ENCODE measurements at regions not wholly inside any gene's neighbourhood (a gene's known extent, or its start where the extent isn't known, plus 50 kb on each side); places are given as distances from the start of the nearest gene placed in this dataset.

DNA sequence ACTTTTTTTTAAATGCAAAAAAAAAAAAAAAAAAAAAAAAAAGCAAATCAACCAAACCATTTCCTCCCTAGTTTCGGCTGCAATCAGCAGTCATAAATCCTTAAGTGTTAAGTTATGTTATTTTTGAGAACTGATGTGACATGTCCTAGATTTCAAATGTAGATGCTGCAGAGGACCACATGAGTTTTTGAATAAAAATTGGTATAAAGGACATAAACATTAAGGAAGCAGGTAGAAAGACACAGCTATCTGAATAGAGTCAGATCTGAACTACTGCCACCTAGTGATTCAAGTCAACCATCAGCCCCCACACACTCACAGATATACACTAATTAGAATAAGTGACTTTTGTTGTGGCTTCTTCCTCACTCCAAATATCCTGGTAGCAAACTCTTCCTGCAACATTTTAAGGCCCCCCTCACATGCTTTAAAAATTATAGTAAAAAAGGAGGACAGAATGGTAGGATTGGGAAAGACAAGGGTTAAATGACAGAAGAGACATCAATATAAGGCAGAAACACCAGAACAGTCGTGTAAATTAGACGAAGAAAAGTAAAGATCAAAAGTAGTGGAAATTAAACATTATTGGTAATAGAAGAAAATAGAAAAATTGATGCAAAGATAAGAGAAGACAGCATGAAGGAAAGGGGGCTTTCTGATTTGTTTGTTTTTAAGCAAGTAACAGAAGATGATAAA lies 394.5 kb upstream of the ATP2B1 start:
- DNase-seq = no peak

DNA sequence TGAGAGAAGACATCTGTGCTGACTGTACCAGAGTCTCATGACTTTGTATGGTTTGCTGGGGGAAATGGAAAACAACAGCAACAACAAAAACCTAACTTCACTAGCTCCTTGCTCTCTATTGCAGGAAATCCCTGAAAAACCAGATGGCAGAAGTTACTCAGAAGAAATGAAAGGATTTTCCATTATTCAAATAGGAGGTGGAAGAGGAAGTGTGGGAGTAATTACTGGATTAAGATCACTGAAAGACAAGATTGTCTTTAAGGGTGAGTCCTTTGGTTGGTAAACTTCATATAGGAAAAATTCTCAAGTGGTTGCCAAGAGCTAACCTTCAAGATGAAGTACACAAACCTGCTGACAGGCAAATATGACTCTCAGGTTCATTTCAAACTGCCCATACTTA lies 391.9 kb upstream of the ATP2B1 start:
- no peak for DNase-seq

DNA sequence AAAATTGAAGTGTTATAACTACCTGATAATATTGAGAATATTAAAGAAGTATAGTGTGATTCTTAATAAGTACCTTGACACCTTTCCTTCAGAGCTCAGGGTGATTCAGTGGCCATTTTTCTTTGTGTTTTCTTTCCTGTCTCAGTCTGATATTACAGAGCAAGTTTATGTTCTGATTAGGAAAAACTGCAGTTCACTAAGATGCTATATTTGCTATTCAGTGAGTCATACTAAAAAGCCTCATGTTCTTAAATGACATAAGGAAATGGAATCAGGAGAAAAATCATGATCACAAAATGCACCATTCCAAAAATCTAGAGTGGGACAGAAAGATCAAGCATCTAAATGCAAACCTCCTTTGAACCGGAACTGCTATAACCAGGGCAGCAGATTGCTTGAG lies 390.6 kb upstream of the ATP2B1 start:
- DNase-seq = no peak

DNA sequence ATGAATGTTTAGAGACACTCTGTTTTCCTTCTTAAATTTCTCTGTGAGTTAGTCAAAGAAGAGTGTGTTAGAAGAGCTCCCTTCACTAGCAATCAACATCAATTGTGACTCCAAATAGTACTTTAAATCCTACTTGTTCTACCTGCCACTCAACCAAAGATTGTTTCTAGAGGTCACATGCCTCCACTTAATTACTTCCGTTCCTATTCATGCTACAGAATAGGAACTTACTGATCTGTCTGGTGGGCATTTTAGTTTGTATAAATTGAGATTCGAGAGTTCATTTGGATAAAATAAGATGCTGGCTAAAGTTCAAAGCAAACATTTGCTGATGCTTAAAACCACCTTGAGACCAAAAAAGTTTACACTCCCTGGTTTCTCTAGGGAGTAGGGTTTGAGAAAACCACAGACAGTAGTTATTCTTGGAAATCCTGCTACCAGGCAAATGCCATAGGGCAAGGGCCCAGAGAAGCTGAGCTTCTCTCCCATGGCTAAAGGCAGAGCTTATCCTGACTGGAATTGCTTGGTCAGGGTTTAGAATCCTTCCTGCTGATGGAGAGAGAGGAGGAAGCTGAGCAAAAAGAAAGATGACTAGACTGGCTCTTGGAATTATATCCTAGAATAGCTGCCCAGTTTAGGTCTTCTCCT lies 389.6 kb upstream of the ATP2B1 start:
- no peak for DNase-seq

DNA sequence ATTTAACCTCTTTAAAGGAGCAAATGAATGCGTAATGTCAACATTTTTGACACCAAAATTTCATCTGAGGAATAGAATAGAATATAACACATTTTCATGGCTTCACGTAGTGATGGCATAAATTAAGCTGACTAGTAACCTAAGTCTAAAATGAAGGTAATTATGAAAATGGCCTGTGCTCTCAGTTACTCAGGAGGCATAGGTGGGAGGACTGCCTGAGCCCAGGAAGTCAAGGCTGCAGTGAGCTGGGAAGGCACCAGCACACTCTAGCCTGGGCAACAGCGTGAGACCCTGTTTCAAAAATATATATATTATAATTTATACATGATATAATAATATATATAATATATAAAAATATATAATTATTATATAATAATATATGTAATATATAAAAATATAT lies 383.2 kb upstream of the ATP2B1 start:
- no peak for DNase-seq

DNA sequence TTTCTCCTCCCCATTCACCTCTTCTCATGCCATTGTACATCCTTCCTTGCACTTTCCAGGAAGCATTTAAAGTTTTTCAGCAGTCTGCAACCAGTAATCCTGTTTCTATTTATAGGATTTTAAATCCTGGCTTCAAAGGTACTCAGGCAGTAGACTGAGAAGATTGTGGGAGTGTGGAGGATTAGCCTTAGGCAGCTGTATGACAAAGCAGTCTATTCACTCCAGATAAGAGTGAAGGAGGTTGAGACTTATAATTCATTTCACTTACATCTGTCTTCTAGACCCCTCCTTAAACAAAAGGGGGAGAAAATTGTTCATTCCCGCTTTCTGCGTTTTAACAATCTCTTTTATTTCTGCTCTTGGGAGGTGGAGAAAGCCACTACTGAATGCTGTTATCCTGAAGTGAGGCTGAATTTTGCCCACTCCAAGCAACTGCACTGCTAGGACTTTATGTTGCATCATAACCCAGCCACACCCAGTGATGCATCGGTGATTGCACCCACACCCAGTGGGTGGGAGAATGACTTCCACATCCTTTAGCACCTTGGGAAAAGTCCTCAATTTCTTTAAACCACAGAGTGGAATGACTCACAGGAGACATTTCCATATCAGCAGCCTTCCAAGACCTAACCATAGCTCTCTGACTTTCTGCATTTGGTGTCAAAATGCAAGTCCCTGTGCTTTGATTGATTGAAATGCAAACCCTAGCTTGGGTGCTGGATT lies 382.5 kb upstream of the ATP2B1 start:
- no peak for DNase-seq

DNA sequence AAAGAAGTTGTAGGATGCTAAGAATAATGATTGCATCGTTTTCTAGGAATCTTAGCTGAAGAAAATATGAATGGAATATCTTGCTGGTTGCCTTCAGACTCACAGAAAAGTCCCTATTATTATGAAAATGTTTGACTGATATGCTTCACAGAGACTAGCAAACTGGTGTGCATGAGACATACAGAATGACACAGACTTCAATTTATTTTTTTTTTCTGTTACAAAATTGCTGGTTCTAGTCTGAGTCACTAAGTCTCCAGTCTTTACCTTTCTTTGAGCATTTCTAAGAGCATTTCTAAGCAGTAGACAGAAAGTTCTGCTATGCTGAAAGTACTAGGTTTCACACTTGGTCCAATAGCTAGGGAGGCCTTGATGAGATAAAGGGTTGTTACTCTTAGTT lies 377.6 kb upstream of the ATP2B1 start:
- DNase-seq = no peak

DNA sequence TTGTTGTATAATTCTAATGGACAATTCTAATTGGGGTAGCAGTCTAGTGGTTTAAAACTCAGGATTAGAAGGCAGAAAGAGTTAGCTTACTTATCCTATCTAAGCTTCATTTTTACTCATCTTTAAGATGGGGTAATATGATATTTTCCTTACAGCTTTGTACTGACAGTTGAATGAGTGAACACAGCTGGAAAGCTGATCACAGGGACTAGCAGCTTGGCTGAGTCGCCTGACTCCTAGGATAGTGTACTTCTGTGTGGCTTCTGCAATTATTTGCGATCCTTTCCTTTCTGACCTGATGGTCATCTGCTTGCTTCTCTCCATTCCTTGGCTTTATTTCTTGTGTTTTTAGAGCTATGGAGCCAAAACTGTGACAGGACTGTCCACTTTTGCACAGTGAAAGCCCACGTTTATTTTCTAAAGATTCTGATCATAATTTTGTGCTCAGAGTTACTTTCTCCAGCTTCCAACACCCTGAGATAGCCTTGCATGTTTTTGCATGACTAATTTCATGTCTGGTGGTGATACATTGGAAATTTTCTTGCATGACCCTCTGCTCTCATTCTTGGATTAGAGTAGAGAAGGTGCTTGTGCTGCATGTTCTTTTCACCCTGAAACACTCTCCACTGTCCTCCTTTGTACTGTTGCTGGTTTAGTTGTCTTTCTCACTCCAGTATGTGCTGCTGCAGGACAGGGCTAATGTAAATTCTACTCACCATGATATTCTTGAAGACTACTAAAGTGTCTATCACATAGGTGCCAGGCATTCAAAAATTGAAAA lies 377.0 kb upstream of the ATP2B1 start:
- no peak for DNase-seq

DNA sequence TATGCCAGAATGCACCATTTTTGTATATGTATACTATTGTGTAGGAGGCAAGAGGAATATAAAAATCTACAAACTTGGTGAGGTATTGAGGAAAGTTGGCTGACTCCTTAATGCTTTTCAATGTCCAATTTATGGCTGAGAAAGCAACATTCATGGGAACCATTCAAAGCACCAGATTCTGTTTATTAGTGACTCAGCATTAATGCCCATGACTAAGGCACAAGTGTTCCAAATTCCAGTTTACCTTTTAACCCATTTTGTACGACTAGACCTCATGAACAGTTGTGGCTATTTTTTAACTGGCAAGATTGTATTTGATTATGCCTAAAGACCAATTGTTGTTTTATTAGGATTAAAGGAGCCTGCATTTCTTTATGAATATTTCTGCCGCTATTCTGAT lies 375.4 kb upstream of the ATP2B1 start:
- no peak for DNase-seq

DNA sequence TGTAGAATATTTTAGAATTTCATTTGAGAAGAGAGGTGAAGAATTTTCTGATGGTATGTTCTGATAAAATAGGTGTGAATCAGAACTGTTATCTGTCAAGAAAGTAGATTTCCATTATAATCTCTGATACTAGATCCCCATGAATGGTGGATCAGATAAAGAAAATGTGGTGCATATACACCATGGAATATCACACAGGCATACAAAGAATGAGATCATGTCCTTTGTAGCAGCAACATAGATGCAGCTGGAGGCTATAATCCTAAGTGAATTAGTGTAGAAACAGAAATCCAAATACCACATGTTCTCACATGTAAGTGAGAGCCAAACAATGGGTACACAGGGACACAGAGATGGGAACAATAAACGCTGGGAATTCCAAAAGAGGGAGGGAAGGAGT lies 372.0 kb upstream of the ATP2B1 start:
- no peak for DNase-seq

DNA sequence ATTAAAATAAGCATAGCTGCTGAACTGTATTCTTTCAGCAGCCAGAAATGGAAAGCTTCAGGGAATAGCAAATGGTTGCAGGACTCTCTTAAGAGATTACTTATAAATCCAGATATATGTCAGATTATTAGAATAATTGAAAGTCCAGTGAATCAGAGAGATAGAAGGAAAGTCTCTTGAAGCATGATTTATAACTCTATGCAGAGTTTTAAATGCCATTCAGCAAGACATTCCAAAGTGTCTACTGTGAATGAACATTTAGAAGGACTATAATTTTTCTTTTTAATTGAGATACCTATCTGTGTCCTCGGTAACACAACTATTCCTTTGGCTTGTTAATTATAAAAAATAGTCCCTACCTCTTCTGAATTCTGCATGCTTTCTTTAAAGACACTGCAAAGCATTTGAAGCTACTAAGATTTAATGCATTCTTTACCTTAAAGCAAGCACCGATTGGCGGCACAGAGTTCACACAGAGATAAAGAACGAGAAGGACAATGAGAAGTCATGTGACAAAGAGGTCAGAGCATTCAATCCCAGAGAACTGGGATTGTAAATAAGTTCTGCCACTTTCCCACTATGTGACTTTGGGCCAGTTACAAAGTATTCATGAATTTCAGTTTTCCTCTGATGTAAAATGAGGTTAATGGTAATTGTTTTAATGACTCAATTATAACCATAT lies 371.0 kb upstream of the ATP2B1 start:
- no peak for DNase-seq

DNA sequence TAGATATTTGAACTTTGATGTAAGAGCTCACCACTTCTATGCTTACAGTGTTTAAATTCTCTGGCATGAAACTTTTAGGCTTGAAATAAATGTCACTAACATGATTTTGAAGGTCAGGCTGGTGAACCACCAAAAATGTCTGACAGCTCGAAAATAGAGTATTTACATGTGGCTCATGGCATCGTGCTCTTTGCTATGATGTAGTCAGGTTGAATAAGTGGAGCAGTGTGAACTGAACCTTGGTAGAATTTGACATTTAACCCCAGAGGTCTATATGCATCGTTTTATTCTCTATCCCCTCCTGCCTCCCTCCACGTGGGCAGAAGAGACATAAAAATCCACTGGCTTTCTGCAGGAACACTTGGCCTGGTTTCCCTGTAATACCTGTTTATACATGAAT lies 369.7 kb upstream of the ATP2B1 start:
- no peak for DNase-seq

DNA sequence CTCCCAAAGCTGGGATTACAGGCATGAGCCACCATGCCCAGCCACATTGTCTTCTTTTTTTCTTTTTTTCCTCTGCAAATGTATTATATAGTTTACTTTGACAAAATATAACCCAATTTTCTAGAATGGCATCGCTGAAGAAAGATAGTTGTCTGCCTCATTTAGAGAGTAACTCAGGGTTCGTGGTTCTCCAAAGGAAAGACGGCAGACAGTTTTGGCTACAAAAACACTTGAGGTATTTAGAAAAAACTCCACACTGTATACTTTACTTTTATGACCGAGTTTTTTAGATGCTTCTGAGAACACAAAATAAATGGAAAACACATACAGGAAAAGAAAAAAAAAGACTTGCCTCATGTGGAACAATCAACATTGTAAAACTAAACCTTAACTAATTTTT lies 369.1 kb upstream of the ATP2B1 start:
- no peak for DNase-seq

DNA sequence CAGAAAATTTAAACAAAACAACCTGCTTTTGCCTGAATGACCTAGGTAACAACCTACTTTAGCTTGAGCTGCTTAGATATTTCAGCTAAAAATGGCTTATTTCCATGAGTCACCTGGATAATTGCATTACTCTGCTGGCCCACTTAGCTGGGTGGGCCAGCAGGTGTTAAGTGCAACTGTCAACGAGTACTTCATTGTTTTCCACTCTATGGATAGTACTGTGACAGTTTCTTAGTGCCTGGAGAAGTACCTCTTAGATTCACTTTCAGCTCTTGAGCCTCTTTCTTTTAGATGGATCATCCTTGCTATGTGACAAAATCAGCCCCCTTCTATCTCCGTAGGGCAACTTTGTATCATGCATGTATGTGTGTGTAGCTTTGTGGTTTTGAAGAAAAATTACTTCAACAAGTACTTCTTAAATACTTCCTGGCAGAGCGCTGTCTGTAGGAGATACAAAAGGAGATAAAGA lies 368.2 kb upstream of the ATP2B1 start:
- DNase-seq = no peak

DNA sequence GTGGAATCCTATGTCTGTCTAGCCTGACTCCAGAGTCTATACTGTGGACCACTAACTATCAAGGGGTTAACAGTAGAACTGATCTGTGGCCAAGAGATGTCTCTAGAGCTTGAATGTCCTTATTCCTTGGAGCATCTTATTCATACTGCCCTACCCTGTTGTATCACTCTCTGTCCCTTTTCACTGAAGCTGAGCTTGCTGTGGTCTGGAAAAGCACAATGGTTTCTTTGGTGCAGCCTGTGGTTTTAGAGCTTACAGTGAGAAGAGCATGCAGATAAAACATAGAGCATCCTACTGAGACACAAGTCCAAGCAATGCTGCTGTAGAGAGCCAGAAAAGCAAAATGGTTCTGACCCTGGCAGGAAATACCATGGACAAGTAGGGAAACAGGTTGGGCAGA lies 367.0 kb upstream of the ATP2B1 start:
- DNase-seq = no peak

DNA sequence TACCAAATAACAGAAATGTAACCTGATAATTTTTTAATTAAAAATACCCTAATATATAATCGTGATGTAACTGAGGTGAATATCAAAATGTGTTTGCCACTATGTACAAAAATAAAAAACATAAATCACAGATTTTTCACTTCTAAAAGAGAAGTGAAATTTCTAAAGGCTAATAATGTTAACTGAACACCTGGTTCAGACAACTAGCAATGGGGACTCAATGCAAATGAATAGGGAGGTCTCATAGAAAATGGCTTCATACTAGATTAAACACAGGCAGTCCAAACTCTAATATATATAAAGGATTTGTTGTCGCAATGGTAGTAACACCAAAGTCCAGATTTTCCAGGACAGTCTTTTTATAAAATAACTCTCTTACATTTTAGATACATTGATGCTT lies 365.4 kb upstream of the ATP2B1 start:
- DNase-seq = no peak

DNA sequence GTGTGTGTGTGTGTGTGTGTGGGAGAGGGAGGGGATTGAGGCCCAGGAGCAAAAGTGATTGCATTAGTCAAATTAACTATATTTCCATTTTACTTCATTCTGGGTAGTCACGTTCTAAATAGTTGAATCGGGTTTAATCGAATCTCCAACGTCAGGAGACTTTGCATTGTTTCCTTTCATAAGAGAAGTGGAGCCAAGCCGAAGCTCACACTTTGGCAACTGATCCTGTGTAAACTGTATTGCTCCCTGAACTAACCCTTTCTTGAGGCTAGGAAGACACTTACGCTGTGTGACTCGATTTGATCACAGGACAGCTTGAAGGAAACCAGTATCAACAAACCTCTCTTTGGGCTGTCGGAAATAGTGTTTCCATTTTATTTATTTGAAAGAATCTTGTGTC lies 363.4 kb upstream of the ATP2B1 start:
- DNase-seq = no peak

DNA sequence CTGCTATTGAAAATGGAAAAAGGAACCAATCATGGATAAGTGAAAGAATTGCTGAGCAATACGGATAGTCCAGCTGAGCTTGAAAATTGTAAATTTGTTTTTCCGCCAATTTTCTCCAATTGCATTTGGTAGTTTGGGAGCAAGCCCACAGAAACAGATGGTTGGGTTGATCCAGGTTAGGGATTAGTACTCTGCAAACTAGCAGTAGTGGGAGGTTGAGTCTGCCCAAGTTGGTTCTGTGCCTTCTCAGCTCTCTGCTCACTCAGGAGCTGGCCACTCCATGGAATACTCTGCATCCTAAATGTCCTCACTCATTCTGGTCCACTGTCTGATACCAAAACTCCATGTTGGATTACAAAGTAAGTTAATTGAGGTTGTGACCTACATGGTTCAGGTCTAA lies 361.1 kb upstream of the ATP2B1 start:
- DNase-seq = no peak

DNA sequence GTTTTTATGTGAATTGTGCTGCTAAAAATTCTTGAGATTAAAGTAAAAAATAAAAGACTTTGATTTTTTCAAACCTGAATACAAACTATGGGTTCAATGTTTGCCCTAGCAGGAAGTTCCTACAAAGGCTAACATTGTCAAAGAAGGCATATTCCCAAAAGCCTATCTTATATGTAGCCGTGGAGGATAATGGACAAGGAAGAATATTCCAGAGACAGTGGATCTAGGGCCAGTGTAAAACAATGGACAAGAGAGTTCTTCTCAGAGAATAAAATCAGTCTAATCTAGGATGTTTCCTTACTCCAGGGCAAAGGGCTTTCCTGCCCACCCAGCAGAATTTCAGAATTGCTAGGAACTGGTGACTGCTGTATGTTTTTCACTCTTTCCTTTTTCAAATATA lies 359.2 kb upstream of the ATP2B1 start:
- no peak for DNase-seq

DNA sequence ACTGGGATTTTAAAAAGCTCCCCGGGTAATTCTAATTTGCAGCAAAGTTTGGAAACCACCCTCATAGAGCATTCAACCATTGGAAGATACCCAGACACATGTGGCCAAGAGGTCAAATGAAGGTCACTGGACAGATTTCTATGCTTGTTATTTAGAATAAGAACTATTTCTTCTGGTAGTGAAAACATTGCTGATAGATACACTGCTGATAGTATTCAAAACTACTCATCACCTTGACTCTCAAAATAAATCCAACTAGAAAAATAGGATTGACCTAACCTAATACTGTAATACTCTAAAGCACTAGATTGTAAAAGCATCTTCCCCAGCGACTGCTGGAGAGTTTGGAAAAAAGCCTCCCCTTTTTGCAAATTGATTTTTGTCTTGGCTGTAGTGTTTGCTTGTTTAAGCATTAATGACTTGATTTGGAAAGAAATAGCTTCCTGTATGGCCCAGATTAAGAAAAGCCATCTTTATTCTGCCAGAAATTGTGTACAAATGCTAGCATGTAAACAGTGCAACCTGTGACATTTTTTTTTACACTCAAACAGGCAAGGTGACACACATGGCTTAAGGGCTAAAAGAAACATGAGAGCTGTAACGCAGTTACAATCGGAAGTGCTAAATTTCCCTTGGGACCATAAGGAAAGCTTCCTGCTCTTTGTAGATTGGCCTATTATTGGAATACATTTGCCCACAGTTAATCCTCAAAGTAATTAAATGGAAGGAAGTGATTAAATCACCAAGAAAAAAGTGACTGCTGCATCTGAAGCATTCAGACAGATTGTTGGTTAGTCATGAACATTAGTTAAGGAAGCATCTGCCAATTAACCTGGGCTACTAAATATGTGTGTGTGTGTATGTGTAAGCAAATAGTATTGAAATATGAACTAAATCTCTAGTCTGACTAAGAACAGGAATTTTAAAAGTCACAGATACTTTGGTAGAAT lies 356.5 kb upstream of the ATP2B1 start:
- DNase-seq = no peak

DNA sequence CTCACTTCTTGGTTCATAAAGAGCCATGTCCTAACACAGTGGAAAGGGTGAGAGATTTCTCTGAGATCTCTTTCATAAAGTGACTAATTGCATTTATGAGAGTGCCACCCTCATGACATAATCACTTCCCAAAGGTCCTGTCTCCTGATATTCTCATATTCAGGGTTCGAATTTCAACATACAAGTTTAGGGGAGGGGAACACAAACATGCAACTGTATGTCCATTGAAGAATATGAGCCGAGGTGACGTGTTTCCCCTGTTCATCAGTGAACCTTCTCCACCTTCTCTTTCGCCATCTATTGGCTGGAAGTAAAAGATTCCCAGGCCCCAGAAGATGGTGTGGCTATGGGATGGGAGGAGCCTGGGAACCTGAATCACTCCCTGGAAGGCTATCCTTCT lies 354.2 kb upstream of the ATP2B1 start:
- no peak for DNase-seq

DNA sequence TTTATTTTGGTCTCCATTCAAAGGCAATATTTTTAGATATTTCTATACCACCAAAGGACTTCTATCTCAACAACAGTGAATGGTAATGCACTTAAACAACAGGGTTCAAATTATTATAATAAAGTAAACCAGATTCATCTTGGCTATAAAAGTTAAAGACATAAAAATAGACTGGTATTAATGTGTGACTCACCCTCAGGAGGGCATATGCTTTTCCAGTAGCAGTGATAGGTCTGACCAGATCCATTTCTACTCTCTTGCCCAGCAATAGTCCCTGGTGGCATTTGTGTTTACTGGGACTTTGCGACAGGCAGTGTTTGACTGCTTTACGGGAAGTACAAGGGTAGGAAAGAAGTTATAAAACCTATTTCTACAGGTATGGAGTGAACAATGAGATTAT lies 353.2 kb upstream of the ATP2B1 start:
- DNase-seq = no peak

Data from activated gamma-delta T cell treated with Interleukin-2 at 50 U/mL for 16 hours (primary cell).